WI38 (cell line): ENCODE measurements at regions not wholly inside any gene's neighbourhood (a gene's known extent, or its start where the extent isn't known, plus 50 kb on each side); places are given as distances from the start of the nearest gene placed in this dataset.

Source experiments
- H3K4me3 ChIP-seq: 2 replicates; pipeline ENCODE4 v1.5.1; 2011; ENCODE audit warnings: low read depth, mild to moderate bottlenecking, control low read depth, low read length
- CTCF ChIP-seq: IDR thresholded peaks from 2 replicates; pipeline ENCODE4 v1.5.1; 2012; ENCODE audit warnings: low read depth, mild to moderate bottlenecking, control low read depth, low read length

DNA sequence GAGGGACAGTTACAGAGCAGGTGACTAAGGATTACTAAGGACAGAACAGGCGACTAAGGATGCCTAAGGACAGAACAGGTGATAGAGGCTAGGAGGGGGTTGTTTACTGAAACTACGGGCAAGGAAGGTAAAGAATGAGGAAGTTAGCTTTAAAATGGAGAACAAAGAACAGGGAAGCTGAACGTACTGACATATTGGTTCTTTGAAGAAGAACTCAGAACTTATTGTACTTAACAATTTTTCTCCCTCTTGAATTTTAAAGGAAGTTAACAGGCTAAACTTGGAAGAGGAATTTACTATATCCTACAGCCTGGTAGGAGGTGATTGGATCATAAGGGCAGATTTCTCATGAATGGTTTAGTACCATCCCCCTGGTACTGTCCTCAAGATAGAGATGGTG lies 290.2 kb downstream of the SHQ1 start:
- TF ChIP-seq CTCF = no peak
- H3K4me3 ChIP-seq = no peak overlapping the region

- no peak for TF ChIP-seq CTCF
- H3K4me3 ChIP-seq = no peak overlapping the region
Measured at GRCh38 chr3:72555714-72556113, 292.5 kb downstream of the SHQ1 start.

DNA sequence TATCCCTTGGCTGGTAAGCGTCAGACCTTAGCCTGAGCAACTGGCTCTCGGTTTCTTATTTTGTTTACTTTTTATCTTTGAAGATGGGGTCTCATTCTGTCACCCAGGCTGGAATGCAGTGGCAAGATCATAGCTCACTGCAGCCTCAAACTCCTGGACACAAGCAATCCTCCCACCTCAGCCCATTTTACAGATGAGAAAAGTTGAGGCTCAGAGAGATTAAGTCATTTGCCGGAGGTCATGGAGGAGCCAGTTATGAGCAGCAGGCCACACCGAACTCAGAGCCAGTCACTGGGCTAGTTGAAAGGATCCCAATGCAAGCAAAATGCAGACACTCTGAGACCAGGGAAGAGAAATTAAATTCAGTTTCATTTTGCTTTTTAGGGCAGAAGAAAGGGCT lies 293.6 kb downstream of the SHQ1 start:
- no peak overlapping the region for H3K4me3 ChIP-seq
- TF ChIP-seq CTCF = no peak

DNA sequence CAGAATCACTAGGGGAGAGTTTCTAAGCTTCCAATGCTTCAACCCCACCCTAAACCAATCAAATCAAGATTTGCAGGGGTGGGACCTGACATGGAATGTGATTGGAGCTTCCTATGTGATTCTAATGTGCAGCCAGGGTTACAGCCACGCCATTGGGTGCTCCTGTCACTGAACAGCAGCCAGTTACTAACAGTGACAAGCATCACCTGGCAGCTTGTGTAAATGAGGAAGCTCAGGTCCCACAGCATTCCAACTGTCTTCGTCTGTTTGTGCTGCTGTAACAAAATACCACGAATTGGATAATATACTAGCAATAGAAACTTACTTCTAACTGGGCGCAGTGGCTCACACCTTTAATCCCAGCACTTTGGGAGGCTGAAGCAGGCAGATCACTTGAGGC lies 294.9 kb downstream of the SHQ1 start:
- H3K4me3 ChIP-seq = no peak overlapping the region
- TF ChIP-seq CTCF = no peak

DNA sequence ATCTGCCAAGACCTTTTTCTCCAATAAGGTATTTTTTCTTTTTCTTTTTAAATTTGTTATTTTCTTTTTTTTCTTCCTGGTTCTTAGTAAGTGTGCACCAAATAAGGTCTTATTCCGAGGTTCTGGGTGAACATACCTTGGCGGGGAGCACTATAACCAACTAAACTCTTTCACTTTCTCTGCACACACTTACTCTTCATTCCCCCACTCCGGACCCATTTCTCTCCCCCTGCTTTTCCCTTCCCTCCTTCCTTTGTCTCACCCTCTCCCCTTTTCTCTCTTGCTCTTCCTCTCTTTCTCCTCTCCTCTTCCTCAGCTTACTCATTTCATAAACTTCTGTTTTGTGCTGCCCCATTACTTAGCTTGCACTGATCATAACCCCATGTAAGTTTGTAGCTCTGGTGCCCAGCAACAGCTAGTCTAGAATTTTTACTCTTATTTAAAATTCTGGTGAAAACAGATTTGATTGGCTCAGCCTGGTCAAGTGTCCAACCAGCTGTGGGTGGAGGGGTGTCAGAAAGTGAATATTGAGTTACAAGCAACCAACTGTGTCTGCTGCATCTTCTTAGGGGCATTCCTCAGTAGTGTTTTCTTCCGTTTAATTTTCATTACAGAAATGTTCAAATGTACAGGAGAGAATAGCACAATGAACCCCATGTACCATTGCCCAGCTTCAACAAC lies 297.5 kb downstream of the SHQ1 start:
- TF ChIP-seq CTCF = no peak
- H3K4me3 ChIP-seq = no peak overlapping the region

DNA sequence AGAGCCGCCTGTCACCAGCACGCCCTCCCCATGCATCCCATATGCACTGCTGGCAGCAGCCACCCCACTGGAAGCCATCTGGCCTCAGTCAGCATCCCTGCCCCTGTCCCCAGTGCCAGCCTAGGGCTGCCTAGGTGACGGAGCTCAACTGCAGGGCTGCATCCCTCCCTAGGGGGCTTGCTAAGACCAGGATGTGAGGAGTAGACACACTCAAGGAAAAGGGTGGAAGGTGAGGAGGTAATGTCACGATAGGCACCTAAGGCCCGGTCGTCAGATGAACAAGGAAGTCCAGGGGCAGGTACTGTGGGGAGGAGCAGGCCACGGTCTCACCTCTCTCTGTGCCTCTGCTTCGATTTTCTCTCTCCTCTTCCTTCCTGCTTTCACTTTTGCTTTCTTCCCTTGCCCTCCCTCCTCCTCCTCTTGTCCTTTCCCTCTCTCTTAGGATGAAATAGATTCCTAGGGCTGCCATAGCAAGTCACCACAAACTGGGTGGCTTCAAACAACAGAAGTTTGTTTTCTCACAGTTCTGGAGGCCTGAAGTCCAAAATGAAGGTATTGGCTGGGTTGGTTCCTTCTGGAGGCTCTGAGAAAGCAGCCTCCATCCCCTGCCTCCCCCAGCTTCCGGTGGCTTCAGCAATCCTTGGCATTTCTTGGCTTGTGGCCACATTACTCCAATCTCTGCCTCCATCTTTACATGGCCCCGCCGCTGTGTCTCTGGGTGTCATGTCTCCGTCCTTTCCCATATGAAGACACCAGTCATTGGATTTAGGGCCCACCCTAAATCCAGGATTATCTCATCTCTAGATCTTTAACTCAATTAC lies 298.3 kb downstream of the SHQ1 start:
- H3K4me3 ChIP-seq = peak overlapping the region; percentile 43
- no peak for TF ChIP-seq CTCF

DNA sequence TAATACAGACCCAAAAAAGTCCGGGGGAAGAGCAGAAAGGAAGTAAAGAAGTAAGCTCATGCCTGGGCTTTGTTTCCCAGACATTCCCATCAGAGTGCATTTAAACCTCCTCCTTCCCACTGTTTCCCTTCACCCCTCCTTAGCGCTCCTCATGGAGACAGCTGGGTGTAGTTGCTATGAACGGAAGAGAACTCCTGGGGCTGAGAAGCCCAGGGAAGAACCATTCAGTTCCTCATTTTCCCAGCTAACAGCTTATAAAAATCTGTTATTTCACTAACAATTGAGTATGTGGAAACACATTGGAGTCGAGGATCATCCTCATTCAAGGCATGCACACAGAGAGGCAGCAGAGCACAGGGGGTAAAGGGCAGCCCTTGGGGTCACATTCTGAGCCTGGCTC lies 299.3 kb downstream of the SHQ1 start:
- no peak overlapping the region for H3K4me3 ChIP-seq
- TF ChIP-seq CTCF = no peak
